ENCODE measurements at regions not wholly inside any gene's neighbourhood (a gene's known extent, or its start where the extent isn't known, plus 50 kb on each side); places are given as distances from the start of the nearest gene placed in this dataset.

GRCh38 chr11:101267654-101268053, 138.0 kb upstream of the PGR start:
- Histone ChIP-seq H3K27ac (ENCODE audit: low read length) (no peak overlapping the region), H3K79me2 (ENCODE audit: low read length) (no peaks in the 10 kb centered on the region), H3K9me3 (replicated peaks; ENCODE audit: insufficient read depth, low read length) (no peaks in the 10 kb centered on the region), H3K36me3 (replicated peaks; ENCODE audit: insufficient read depth, low read length) (no peaks in the 10 kb centered on the region), H3K27me3 (replicated peaks; ENCODE audit: insufficient read depth, low read length) (no peaks in the 10 kb centered on the region), H3K4me3 (ENCODE audit: low read length) (no peak overlapping the region), H4K20me1 (ENCODE audit: insufficient read depth, low read length) (no peaks in the 10 kb centered on the region), H3K4me1 (ENCODE audit: low read length) (no peaks in the 10 kb centered on the region), H3F3A (ENCODE audit: insufficient read depth, low read length) (no peaks in the 10 kb centered on the region), H3K4me2 (ENCODE audit: low read depth, low read length) (no peak overlapping the region), H2AFZ (ENCODE audit: low read length) (no peak overlapping the region), H3K9ac (ENCODE audit: low read length) (no peak overlapping the region), H3K9me2 (replicated peaks; ENCODE audit: insufficient read depth, low read length) (no peaks in the 10 kb centered on the region)
- DNase-seq: no peak
- TF ChIP-seq CTCF (IDR thresholded peaks at IDR 0.05; ENCODE audit: low read length) (no peak), EZH2phosphoT487 (IDR thresholded peaks at IDR 0.05; ENCODE audit: low read length) (no peak), EZH2 (optimal IDR thresholded peaks at IDR 0.05; ENCODE audit: low read depth, low read length) (no peak)

GRCh38 chr11:101264306-101264705, 134.7 kb upstream of the PGR start:
- Histone ChIP-seq H3F3A (ENCODE audit: insufficient read depth, low read length) (no peaks in the 10 kb centered on the region), H3K9ac (ENCODE audit: low read length) (no peak overlapping the region), H3K4me2 (ENCODE audit: low read depth, low read length) (no peak overlapping the region), H3K9me2 (replicated peaks; ENCODE audit: insufficient read depth, low read length) (no peaks in the 10 kb centered on the region), H3K36me3 (replicated peaks; ENCODE audit: insufficient read depth, low read length) (no peaks in the 10 kb centered on the region), H2AFZ (ENCODE audit: low read length) (no peak overlapping the region), H3K9me3 (replicated peaks; ENCODE audit: insufficient read depth, low read length) (no peaks in the 10 kb centered on the region), H3K4me3 (ENCODE audit: low read length) (no peak overlapping the region), H3K27me3 (replicated peaks; ENCODE audit: insufficient read depth, low read length) (no peaks in the 10 kb centered on the region), H3K4me1 (ENCODE audit: low read length) (no peaks in the 10 kb centered on the region), H4K20me1 (ENCODE audit: insufficient read depth, low read length) (no peaks in the 10 kb centered on the region), H3K27ac (ENCODE audit: low read length) (no peak overlapping the region), H3K79me2 (ENCODE audit: low read length) (no peaks in the 10 kb centered on the region)
- no peak for DNase-seq
- no peak for TF ChIP-seq CTCF (IDR thresholded peaks at IDR 0.05; ENCODE audit: low read length)
- no peak for TF ChIP-seq EZH2 (optimal IDR thresholded peaks at IDR 0.05; ENCODE audit: low read depth, low read length)
- TF ChIP-seq EZH2phosphoT487 (IDR thresholded peaks at IDR 0.05; ENCODE audit: low read length): no peak

GRCh38 chr11:101262995-101263394, 133.4 kb upstream of the PGR start:
- no peaks in the 10 kb centered on the region for H3F3A ChIP-seq (ENCODE audit: insufficient read depth, low read length)
- no peaks in the 10 kb centered on the region for H3K27me3 ChIP-seq (replicated peaks; ENCODE audit: insufficient read depth, low read length)
- H3K79me2 ChIP-seq (ENCODE audit: low read length): no peaks in the 10 kb centered on the region
- H3K36me3 ChIP-seq (replicated peaks; ENCODE audit: insufficient read depth, low read length): no peaks in the 10 kb centered on the region
- no peak overlapping the region for H3K4me2 ChIP-seq (ENCODE audit: low read depth, low read length)
- H3K4me3 ChIP-seq (ENCODE audit: low read length): no peak overlapping the region
- no peaks in the 10 kb centered on the region for H3K9me2 ChIP-seq (replicated peaks; ENCODE audit: insufficient read depth, low read length)
- H3K27ac ChIP-seq (ENCODE audit: low read length): no peak overlapping the region
- H2AFZ ChIP-seq (ENCODE audit: low read length): no peak overlapping the region
- H3K9me3 ChIP-seq (replicated peaks; ENCODE audit: insufficient read depth, low read length): no peaks in the 10 kb centered on the region
- TF ChIP-seq EZH2 (optimal IDR thresholded peaks at IDR 0.05; ENCODE audit: low read depth, low read length): no peak
- no peak for TF ChIP-seq CTCF (IDR thresholded peaks at IDR 0.05; ENCODE audit: low read length)
- TF ChIP-seq EZH2phosphoT487 (IDR thresholded peaks at IDR 0.05; ENCODE audit: low read length): no peak
- H4K20me1 ChIP-seq (ENCODE audit: insufficient read depth, low read length): no peaks in the 10 kb centered on the region
- no peak overlapping the region for H3K9ac ChIP-seq (ENCODE audit: low read length)
- no peak for DNase-seq
- H3K4me1 ChIP-seq (ENCODE audit: low read length): no peaks in the 10 kb centered on the region

Measured in MM.1S (cell line).